Neural progenitor cell (in vitro differentiated cells): ENCODE measurements at regions not wholly inside any gene's neighbourhood (a gene's known extent, or its start where the extent isn't known, plus 50 kb on each side); places are given as distances from the start of the nearest gene placed in this dataset.

Experiments
- CTCF ChIP-seq: fragments of 200-600 bp; sonication (generic); IDR thresholded peaks from 2 replicates; pipeline ENCODE4 v1.5.1; 2017; ENCODE audit warnings: antibody characterized with exemption, mild to moderate bottlenecking
- EZH2 ChIP-seq: fragments of 200-600 bp; sonication (generic); IDR thresholded peaks from 2 replicates; pipeline ENCODE4 v1.6.1; 2017; ENCODE audit warnings: antibody characterized with exemption, mild to moderate bottlenecking, moderate library complexity
- EZH2phosphoT487 ChIP-seq: fragments of 200-600 bp; sonication (generic); IDR thresholded peaks from 2 replicates; pipeline ENCODE4 v1.6.1; 2017; ENCODE audit warnings: antibody characterized with exemption

DNA sequence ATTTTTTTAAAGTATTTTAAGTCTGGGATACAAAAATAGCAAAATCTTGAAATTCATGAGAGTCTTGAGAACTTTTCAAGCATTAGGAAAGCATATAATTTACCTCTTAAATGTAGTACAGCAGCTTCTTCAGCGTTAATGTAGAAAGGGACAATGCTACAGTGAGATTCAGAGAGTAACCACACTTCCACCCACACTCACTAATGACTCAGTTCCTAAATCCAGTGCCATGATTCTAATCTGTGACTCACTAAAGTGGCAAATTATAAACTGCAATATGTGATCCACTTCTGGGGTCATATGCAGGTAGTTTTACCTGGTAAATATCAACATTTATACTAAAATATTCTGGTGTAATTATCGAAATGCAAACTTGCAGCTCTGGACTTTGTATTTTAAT, 434.5 kb upstream of the TUSC1 start:
- TF ChIP-seq CTCF (no peak), EZH2phosphoT487 (no peak), EZH2 (no peak)
